ENCODE measurements at regions not wholly inside any gene's neighbourhood (a gene's known extent, or its start where the extent isn't known, plus 50 kb on each side); places are given as distances from the start of the nearest gene placed in this dataset.
"Not testable (repeated sequence)": the region's sequence is repeated elsewhere in the genome, so short reads cannot be mapped to it uniquely, and the experiment has no call there.

DNA sequence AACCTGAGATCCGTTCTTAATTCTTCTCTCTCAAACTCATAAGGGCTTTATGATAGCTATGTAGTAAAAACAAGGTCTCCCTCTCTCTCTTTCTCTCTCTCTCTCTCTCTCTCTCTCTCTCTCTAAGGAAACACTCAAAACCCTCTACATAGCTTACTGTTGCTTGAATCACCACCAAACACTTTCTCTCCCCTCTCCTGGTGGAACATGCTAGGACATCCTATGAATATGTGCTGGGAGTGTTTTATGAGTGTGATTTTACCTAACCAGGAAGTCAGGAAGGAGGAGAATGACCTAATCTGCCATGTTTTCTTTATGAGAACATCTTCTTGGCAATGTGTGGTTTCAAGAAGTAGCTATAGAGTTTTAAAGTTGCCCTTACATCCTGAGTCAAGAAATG is 844.6 kb downstream of the TTLL7 start:
- TF ChIP-seq, protein P1, sequence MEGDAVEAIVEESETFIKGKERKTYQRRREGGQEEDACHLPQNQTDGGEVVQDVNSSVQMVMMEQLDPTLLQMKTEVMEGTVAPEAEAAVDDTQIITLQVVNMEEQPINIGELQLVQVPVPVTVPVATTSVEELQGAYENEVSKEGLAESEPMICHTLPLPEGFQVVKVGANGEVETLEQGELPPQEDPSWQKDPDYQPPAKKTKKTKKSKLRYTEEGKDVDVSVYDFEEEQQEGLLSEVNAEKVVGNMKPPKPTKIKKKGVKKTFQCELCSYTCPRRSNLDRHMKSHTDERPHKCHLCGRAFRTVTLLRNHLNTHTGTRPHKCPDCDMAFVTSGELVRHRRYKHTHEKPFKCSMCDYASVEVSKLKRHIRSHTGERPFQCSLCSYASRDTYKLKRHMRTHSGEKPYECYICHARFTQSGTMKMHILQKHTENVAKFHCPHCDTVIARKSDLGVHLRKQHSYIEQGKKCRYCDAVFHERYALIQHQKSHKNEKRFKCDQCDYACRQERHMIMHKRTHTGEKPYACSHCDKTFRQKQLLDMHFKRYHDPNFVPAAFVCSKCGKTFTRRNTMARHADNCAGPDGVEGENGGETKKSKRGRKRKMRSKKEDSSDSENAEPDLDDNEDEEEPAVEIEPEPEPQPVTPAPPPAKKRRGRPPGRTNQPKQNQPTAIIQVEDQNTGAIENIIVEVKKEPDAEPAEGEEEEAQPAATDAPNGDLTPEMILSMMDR (IDR thresholded peaks at IDR 0.05; ENCODE audit: low read depth, low read length), result not testable (repeated sequence)
- TF ChIP-seq POLR2A (IDR thresholded peaks at IDR 0.05; ENCODE audit: extremely low read depth, insufficient read length); MYC (IDR thresholded peaks at IDR 0.05; ENCODE audit: low read depth, low read length): not testable (repeated sequence)

Measured in NB4 (cell line).